ENCODE measurements at regions not wholly inside any gene's neighbourhood (a gene's known extent, or its start where the extent isn't known, plus 50 kb on each side); places are given as distances from the start of the nearest gene placed in this dataset.

- DNase-seq (ENCODE audit: low read depth) = no peak
Observed at GRCh38 chr15:69987492-69988489, 109.9 kb downstream of the TLE3 start.

DNA sequence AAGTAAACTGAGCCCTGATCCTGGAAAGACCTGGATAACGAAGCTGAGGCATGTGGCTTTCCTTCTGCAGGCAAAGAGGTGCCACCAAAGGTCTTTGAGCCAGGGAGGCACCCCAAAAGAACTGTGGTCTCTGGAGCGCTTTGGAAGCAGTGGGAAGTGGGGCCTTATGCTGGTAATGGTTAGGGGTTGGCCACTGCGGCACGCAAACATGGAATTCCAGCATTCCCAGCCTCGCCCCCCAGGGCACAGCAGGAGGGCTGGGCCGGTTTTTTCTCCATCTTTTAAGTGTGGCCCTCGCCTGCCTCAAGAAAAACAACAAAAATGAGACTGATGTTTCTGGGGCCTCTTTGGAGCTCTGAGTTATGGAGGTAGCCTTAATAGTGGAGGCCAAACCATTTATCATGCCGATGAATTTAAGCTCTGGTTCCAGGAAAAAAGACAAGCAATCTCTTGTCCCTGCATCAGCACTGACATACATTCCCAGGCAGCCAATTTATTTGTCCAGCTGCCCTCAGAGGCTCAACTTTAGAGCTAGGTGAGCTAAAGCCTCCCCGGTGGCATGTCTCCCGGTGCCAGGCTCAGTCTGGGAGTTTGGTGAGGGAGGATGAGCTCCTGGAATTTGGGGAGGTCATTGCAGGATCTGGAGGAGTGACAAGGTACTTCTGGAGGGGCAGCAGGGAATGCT, 109.0 kb downstream of the TLE3 start:
- no peak for DNase-seq (ENCODE audit: low read depth)

DNA sequence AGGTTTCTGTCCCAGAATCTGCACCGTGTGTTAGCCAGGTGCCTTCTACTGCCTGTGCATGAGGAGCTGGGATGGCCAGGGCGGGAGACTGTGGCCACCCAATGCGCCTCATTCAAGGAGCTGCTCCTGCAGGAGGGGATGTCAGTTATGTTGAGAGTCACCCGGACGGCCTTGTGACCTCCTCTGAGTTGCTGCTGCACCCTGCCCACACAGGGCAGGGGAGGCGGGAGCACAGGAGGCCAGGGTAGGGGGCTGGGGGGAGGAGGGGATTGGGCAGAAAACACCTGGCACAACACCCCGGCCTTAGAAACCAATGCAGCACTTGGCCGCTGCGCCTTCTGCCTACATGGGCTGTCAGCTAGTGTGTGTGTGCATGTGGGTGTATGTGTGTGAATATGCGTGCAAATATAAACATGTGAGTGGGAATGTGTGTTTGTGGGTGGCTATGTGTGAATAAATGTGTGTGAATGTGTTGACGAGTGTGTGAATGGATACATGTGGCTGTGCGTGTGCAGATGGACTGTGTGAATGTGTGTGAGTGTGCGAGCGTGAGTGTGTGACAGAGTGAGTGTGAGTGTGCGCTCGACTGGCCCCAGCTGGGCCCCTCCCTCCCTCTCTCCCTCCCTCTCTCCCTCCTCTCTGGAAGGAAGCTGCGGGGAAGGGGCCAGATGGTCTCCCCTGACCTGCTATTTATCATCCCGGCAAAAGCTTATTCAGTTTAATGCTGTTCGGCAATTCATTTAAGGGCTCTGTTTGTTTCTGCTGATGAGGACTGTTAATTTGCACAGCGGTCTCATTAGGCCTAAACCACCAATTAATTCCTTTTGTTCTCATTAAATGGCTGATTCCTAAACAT, 106.9 kb downstream of the TLE3 start:
- no peak for DNase-seq (ENCODE audit: low read depth)

DNA sequence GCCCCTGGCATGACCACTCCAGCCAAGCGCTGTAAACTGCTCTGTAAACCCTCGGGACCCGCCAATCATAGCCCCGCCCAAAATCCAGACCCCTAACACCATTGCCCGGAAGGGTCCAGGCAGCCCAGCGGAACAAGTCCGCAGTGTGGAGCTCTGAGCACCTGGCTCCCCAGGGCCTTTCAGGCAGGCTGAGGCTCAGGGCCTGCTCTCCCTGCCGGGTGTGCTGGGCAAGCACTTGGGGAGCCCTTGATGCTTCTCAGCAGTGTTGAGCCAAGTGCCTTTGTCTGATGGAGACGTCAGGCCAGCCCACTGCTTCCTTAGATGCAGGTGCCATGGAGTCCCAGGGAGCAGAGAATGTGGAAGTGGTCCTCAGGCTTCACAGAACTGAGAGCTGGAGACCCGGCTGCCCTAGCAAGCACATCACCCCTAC, 106.2 kb downstream of the TLE3 start:
- no peak for DNase-seq (ENCODE audit: low read depth)

DNA sequence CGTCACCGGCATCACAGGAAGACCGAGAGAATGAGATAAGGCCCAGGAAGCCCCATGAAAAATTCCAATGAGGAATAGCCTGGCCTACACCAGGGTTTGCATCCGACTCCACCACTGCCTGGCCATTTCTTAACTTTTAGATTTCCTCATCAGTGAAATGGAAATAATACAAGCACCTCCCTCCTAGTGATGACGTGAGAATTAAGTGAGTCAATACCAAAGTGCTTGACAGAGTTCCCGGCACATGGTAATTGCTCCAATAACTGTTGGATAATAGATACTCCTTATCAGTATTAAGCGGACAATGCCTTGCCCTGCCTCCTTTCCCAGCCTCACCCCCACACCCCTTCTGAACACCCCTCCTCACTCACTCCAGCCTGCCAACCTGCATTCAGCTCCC, 105.4 kb downstream of the TLE3 start:
- DNase-seq (ENCODE audit: low read depth) = no peak

DNA sequence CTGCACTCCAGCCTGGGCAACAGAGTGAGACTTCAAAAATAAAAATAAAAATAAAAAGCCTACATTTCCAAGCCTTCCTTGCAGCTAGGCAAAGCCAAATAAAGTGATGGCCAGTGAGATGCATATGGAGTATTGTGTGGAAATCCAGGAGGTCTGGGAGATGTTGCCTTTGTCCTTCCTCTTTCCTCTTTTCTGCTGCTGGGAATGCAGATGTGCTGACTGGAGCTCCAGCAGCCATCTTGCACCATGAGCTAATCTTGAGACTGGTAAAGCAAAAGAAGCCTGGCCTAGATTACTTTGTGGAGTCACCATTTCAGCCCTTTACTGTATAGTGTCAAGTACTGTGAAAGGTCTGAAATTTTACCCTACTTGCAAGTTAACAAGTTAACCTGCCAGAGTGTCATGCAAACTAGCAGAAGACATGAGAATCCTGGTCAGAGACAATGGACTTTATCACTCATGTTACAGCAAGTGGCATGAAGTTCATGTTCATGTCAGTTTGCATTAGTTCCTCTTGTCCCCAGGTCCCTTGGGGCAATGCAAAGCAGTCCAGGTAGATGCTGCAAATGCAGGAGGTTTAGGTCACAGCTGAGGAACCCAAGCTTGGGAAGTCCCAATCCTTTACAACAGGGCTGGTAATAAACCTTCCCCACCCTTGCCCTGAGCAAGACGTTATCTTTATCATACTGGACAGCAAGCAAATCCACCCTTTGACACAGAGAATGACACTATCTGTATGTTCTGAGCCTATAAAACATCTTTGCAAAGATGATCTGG, 103.1 kb downstream of the TLE3 start:
- no peak for DNase-seq (ENCODE audit: low read depth)

- DNase-seq (ENCODE audit: low read depth) = no peak
Observed at GRCh38 chr15:69996321-69997160, 101.2 kb downstream of the TLE3 start.

DNA sequence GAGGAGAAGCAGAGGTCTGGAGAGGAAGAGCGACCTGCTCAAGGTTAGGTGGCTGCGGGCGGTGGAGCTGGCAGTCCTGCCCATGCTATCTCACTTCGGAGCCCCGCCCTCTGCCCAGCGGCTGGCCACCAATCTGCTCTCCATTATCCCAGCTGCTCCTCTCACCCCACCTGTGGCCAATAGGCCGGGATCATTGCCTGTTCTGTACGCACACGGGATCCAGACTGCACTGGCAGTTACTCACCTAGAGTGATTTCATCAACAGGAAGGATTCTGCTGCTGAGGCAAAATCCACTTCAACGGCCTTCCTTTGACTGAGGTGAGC, 100.6 kb downstream of the TLE3 start:
- DNase-seq (ENCODE audit: low read depth) = no peak
